ENCODE measurements at regions not wholly inside any gene's neighbourhood (a gene's known extent, or its start where the extent isn't known, plus 50 kb on each side); places are given as distances from the start of the nearest gene placed in this dataset.

DNA sequence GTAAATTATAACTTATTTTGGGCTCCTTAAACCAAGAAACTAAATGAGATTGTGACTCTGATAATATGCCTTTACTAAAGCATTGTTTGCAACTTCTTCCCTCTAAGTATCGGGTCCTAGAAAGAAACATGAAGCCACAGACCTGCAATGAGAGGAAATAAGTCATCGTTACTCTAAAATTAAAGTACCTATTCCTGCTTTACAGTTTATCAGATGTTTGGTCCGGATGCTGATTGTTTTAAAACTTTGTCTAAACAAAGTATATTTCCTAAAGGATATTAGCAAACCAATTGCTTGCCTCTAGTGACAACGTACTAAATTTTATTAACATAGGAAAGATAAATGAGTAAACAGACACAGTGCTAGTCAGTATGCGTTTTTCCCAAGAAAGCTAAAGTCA lies 216.8 kb downstream of the GJA1 start:
- H2BK20ac ChIP-seq (ENCODE audit: low read depth, low read length, poor library complexity, severe bottlenecking) = no peak overlapping the region
- no peak overlapping the region for H3K27ac ChIP-seq (ENCODE audit: insufficient read length, low read depth, low read length)
- no peak overlapping the region for H3K9ac ChIP-seq (ENCODE audit: extremely low read depth, insufficient read length, low read length)
- no peak for DNase-seq
- H3K23ac ChIP-seq (ENCODE audit: insufficient read length, low read depth, low read length) = no peak overlapping the region
- no peak overlapping the region for H3K4ac ChIP-seq (ENCODE audit: low read depth, low read length)
- no peaks in the 10 kb centered on the region for H3K23me2 ChIP-seq (ENCODE audit: insufficient read length, low read depth, low read length, poor library complexity, severe bottlenecking)
- no peaks in the 10 kb centered on the region; a peak in 1 of 5 replicates for H3K9me3 Mint-ChIP-seq
- H4K8ac ChIP-seq (replicated peaks; ENCODE audit: insufficient read length, low read depth, low read length) = no peak overlapping the region
- no peak overlapping the region for H3K4me3 Mint-ChIP-seq
- no peak overlapping the region for H4K91ac ChIP-seq (ENCODE audit: insufficient read length, low read depth, low read length)
- no peak overlapping the region for H3K56ac ChIP-seq (ENCODE audit: insufficient read length, low read depth, low read length)
- no peak overlapping the region for H2AK5ac ChIP-seq (ENCODE audit: insufficient read length, low read length)
- no peak overlapping the region for H3K14ac ChIP-seq (ENCODE audit: insufficient read depth, low read length)
- no peak overlapping the region for H3K4me2 ChIP-seq (ENCODE audit: insufficient read depth, insufficient read length, low read length)
- H3K4me1 Mint-ChIP-seq = peaks cover 0 to 10% of the 10 kb centered on the region in 2 experiments; a peak in 1 of 4 replicates
- H3K36me3 Mint-ChIP-seq (ENCODE audit: insufficient read depth in 1 of 3, low read depth in 3 of 3) = no peaks in the 10 kb centered on the region
- H3K9me3 ChIP-seq (ENCODE audit: control insufficient read depth, low read depth, low read length) = no peaks in the 10 kb centered on the region
- no peak overlapping the region for H2AFZ ChIP-seq (ENCODE audit: low read length)
- H2BK12ac ChIP-seq (ENCODE audit: insufficient read length, low read depth, low read length) = no peak overlapping the region
- no peaks in the 10 kb centered on the region for H3K79me1 ChIP-seq (ENCODE audit: insufficient read depth, low read depth, low read length, poor library complexity, severe bottlenecking)
- no peaks in the 10 kb centered on the region for H3K27me3 ChIP-seq (ENCODE audit: insufficient read depth, low read length)
- H3K27me3 Mint-ChIP-seq (ENCODE audit: low read depth) = no peaks in the 10 kb centered on the region
- no CpG with 5 or more reads among the region's 5 CpGs for WGBS (ENCODE audit: extremely low coverage, insufficient read length, low lambda C conversion rate)
- no peak overlapping the region for H2BK15ac ChIP-seq (ENCODE audit: low read depth, low read length)
- no peak overlapping the region for H2BK120ac ChIP-seq (ENCODE audit: low read depth, low read length, poor library complexity, severe bottlenecking)
- H2BK5ac ChIP-seq (ENCODE audit: insufficient read length, low read length) = no peak overlapping the region
- H3K79me2 ChIP-seq (ENCODE audit: insufficient read depth, low read length) = no peaks in the 10 kb centered on the region
- no peak overlapping the region for H3K27ac Mint-ChIP-seq
- H4K20me1 ChIP-seq (ENCODE audit: control insufficient read depth, insufficient read depth, insufficient read length) = no peaks in the 10 kb centered on the region
- TF ChIP-seq, protein P1, sequence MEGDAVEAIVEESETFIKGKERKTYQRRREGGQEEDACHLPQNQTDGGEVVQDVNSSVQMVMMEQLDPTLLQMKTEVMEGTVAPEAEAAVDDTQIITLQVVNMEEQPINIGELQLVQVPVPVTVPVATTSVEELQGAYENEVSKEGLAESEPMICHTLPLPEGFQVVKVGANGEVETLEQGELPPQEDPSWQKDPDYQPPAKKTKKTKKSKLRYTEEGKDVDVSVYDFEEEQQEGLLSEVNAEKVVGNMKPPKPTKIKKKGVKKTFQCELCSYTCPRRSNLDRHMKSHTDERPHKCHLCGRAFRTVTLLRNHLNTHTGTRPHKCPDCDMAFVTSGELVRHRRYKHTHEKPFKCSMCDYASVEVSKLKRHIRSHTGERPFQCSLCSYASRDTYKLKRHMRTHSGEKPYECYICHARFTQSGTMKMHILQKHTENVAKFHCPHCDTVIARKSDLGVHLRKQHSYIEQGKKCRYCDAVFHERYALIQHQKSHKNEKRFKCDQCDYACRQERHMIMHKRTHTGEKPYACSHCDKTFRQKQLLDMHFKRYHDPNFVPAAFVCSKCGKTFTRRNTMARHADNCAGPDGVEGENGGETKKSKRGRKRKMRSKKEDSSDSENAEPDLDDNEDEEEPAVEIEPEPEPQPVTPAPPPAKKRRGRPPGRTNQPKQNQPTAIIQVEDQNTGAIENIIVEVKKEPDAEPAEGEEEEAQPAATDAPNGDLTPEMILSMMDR (conservative IDR thresholded peaks at IDR 0.05) = no peak
- H4K5ac ChIP-seq (ENCODE audit: insufficient read length, low read depth, low read length) = no peak overlapping the region
- no peaks in the 10 kb centered on the region; the same call in 1 of the 2 replicates for H3K4me1 ChIP-seq (ENCODE audit: insufficient read depth, low read length)
- H3K18ac ChIP-seq (ENCODE audit: insufficient read length, low read depth, low read length) = no peak overlapping the region
- H3T11ph ChIP-seq (ENCODE audit: low read length) = no peak overlapping the region

Measured in H9 (cell line).